Keratinocyte (primary cell): ENCODE measurements at regions not wholly inside any gene's neighbourhood (a gene's known extent, or its start where the extent isn't known, plus 50 kb on each side); places are given as distances from the start of the nearest gene placed in this dataset.

Experiments
- DNase-seq: peaks from one replicate; pipeline ENCODE4 v3.0.0-alpha.2; 2011; ENCODE audit warnings: low read depth, missing footprints, low spot score
- FAIRE-seq: peaks from 2 replicates; lab custom pipeline; 2011; peaks lifted over from hg19 to GRCh38; lab: Jason Lieb, UNC
- H2AFZ ChIP-seq: 2 replicates; pipeline ENCODE4 v1.6.0; 2012; ENCODE audit warnings: low read length, control low read depth, inconsistent platforms; ENCODE audit not compliant: control insufficient read depth
- H3K27ac ChIP-seq: 2 replicates; pipeline ENCODE4 v1.5.1; 2011; ENCODE audit warnings: low read length; ENCODE audit not compliant: control insufficient read depth, insufficient read depth
- H3K27me3 ChIP-seq: 3 replicates; pipeline ENCODE4 v1.6.0; 2011; ENCODE audit warnings: low read length; ENCODE audit not compliant: control insufficient read depth, insufficient read depth; ENCODE audit errors: extremely low read depth
- H3K36me3 ChIP-seq, 2 experiments: 2 replicates in 1 of 2; 3 replicates in 1 of 2; pipeline ENCODE4 v1.5.1; 2011; ENCODE audit warnings: low read length in 2 of 2, mild to moderate bottlenecking in 1 of 2; ENCODE audit not compliant: control insufficient read depth in 2 of 2, insufficient read depth in 2 of 2; ENCODE audit errors: extremely low read depth in 1 of 2
- H3K4me1 ChIP-seq: 3 replicates; pipeline ENCODE4 v1.5.1; 2011; ENCODE audit warnings: low read length; ENCODE audit not compliant: control insufficient read depth, insufficient read depth; ENCODE audit errors: extremely low read depth
- H3K4me2 ChIP-seq: 3 replicates; pipeline ENCODE4 v1.6.0; 2011; ENCODE audit warnings: low read depth, low read length; ENCODE audit not compliant: control insufficient read depth, insufficient read depth; ENCODE audit errors: extremely low read depth
- H3K4me3 ChIP-seq, 3 experiments: fragments of 200-600 bp in 1 of 3; sonication (generic) in 1 of 3; 2 replicates in 2 of 3; 3 replicates in 1 of 3; pipeline ENCODE4 v1.5.1; 2011 to 2016; ENCODE audit warnings: low read length in 3 of 3, mild to moderate bottlenecking in 3 of 3, control low read depth in 2 of 3, inconsistent platforms in 1 of 3, low read depth in 1 of 3, mixed read lengths in 1 of 3, mixed run types in 1 of 3, moderate library complexity in 1 of 3; ENCODE audit not compliant: control insufficient read depth in 2 of 3, insufficient read depth in 2 of 3; ENCODE audit errors: extremely low read depth in 1 of 3
- H3K79me2 ChIP-seq: 2 replicates; pipeline ENCODE4 v1.6.0; 2012; ENCODE audit warnings: low read length; ENCODE audit not compliant: control insufficient read depth, insufficient read depth
- H3K9ac ChIP-seq: 3 replicates; pipeline ENCODE4 v1.6.0; 2011; ENCODE audit warnings: low read length; ENCODE audit not compliant: control insufficient read depth, insufficient read depth; ENCODE audit errors: extremely low read depth
- H3K9me1 ChIP-seq: 3 replicates; pipeline ENCODE4 v1.6.0; 2011; ENCODE audit warnings: low read length; ENCODE audit not compliant: control insufficient read depth, insufficient read depth; ENCODE audit errors: extremely low read depth
- H3K9me3 ChIP-seq: 2 replicates; pipeline ENCODE4 v1.5.1; 2012; ENCODE audit warnings: low read depth, low read length; ENCODE audit not compliant: control insufficient read depth
- H4K20me1 ChIP-seq: 3 replicates; pipeline ENCODE4 v1.6.0; 2011; ENCODE audit warnings: low read length; ENCODE audit not compliant: control insufficient read depth, insufficient read depth; ENCODE audit errors: extremely low read depth
- EZH2 ChIP-seq: IDR thresholded peaks from one replicate; pipeline ENCODE4 v1.6.1; 2012; ENCODE audit warnings: inconsistent platforms, mild to moderate bottlenecking, low read length, moderate library complexity
- dilution Hi-C: fragments of 300-500 bp; cut with MboI; formaldehyde crosslinking; loops from one replicate; pipeline ENCODE4 v1.7.0; 2020; ENCODE audit warnings: low sequenced_read_pairs; ENCODE audit not compliant: extremely low pct_ligation_motif_present
- TF ChIP-seq, protein P1 (sequence below), 3 experiments: IDR thresholded peaks in 1 of 3; conservative IDR thresholded peaks in 1 of 3; optimal IDR thresholded peaks in 1 of 3; 2 replicates in 2 of 3; 3 replicates in 1 of 3; pipeline versions ENCODE3 to v1.5.1; 2011; ENCODE audit warnings: low read length in 3 of 3, mild to moderate bottlenecking in 3 of 3, moderate library complexity in 2 of 3, control low read depth in 1 of 3, inconsistent platforms in 1 of 3; ENCODE audit not compliant: insufficient read depth in 2 of 3; ENCODE audit errors: extremely low read depth in 1 of 3

DNA sequence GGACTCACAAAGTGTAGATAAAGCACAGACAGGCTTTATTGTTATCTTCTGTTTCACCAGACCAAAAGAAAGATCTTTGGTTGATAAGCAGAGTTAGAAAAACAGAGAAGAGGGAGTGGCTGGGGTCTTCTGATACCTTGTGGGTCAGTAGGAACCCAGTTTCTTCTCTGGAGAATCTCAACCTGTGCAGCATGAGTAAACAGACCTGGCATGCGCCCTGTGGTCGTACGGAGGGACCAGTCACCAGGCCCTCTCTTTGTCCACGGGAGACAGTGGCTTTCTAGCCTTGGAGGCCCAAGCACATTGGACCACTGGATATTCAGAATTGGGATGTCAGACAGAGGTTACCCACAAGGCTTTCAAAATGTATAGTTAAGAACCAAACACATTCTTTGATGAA lies 418.9 kb upstream of the FANCL start:
- Histone ChIP-seq H3K79me2 (no peaks in the 10 kb centered on the region), H3K9me1 (no peaks in the 10 kb centered on the region), H3K4me1 (no peaks in the 10 kb centered on the region), H3K27ac (no peak overlapping the region), H3K4me3 (no peak overlapping the region), H3K9me3 (no peaks in the 10 kb centered on the region), H3K9ac (no peak overlapping the region), H2AFZ (no peak overlapping the region), H3K36me3 (no peaks in the 10 kb centered on the region), H3K4me2 (no peak overlapping the region), H4K20me1 (no peaks in the 10 kb centered on the region), H3K27me3 (no peaks in the 10 kb centered on the region)
- FAIRE-seq (no peak), DNase-seq (no peak)
- dilution Hi-C loops = no loop called here
- no peak for TF ChIP-seq EZH2
- TF ChIP-seq, protein P1, sequence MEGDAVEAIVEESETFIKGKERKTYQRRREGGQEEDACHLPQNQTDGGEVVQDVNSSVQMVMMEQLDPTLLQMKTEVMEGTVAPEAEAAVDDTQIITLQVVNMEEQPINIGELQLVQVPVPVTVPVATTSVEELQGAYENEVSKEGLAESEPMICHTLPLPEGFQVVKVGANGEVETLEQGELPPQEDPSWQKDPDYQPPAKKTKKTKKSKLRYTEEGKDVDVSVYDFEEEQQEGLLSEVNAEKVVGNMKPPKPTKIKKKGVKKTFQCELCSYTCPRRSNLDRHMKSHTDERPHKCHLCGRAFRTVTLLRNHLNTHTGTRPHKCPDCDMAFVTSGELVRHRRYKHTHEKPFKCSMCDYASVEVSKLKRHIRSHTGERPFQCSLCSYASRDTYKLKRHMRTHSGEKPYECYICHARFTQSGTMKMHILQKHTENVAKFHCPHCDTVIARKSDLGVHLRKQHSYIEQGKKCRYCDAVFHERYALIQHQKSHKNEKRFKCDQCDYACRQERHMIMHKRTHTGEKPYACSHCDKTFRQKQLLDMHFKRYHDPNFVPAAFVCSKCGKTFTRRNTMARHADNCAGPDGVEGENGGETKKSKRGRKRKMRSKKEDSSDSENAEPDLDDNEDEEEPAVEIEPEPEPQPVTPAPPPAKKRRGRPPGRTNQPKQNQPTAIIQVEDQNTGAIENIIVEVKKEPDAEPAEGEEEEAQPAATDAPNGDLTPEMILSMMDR (optimal IDR thresholded peaks at IDR 0.05 in 1 of 3, IDR thresholded peaks at IDR 0.05 in 1 of 3, conservative IDR thresholded peaks at IDR 0.05 in 1 of 3; ENCODE audit: extremely low read depth in 1 of 3, insufficient read depth in 2 of 3, low read length in 3 of 3) = no peak

- H3K27ac ChIP-seq = no peak overlapping the region
- H3K36me3 ChIP-seq = no peaks in the 10 kb centered on the region
- H2AFZ ChIP-seq = no peak overlapping the region
- H3K27me3 ChIP-seq = no peaks in the 10 kb centered on the region
- TF ChIP-seq EZH2 = no peak
- TF ChIP-seq, protein P1 (optimal IDR thresholded peaks at IDR 0.05 in 1 of 3, IDR thresholded peaks at IDR 0.05 in 1 of 3, conservative IDR thresholded peaks at IDR 0.05 in 1 of 3; ENCODE audit: extremely low read depth in 1 of 3, insufficient read depth in 2 of 3, low read length in 3 of 3) = no peak
- no peak overlapping the region for H3K4me3 ChIP-seq
- no peaks in the 10 kb centered on the region for H3K9me1 ChIP-seq
- DNase-seq (no peak), FAIRE-seq (no peak)
- H3K4me1 ChIP-seq = no peaks in the 10 kb centered on the region
- no peak overlapping the region for H3K4me2 ChIP-seq
- H3K79me2 ChIP-seq = no peaks in the 10 kb centered on the region
- H3K9ac ChIP-seq = no peak overlapping the region
- H3K9me3 ChIP-seq = no peaks in the 10 kb centered on the region
- dilution Hi-C loops = no loop called here
- no peaks in the 10 kb centered on the region for H4K20me1 ChIP-seq
These were observed 414.0 kb upstream of the FANCL start for GRCh38 chr2:58655152-58655551.
